BLaER1 treated with 17β-estradiol and CSF1 and Interleukin-3, amounts not matched to agents 10 nM and 100 nM (cell line): ENCODE measurements at regions not wholly inside any gene's neighbourhood (a gene's known extent, or its start where the extent isn't known, plus 50 kb on each side); places are given as distances from the start of the nearest gene placed in this dataset.
A peak's percentile ranks its signal among the peaks of the same experiment; 100 is the strongest.

Source experiments
- H3K27ac ChIP-seq, 11 experiments: shearing (Covaris generic); formaldehyde crosslinking; 2 replicates each; pipeline ENCODE4 v1.8.1; 2022
- H3K27me3 ChIP-seq, 11 experiments: shearing (Covaris generic); formaldehyde crosslinking; 2 replicates each; pipeline ENCODE4 v1.8.1; 2022
- H3K36me3 ChIP-seq, 11 experiments: shearing (Covaris generic); formaldehyde crosslinking; 2 replicates each; pipeline ENCODE4 v1.8.1; 2022
- H3K4me1 ChIP-seq, 10 experiments: shearing (Covaris generic); formaldehyde crosslinking; 2 replicates each; pipeline ENCODE4 v1.8.1; 2022
- H3K4me2 ChIP-seq, 11 experiments: shearing (Covaris generic); formaldehyde crosslinking; 2 replicates each; pipeline ENCODE4 v1.8.1; 2022
- H3K4me3 ChIP-seq, 10 experiments: shearing (Covaris generic); formaldehyde crosslinking; 2 replicates each; pipeline ENCODE4 v1.8.1; 2022
- H3K9ac ChIP-seq, 11 experiments: shearing (Covaris generic); formaldehyde crosslinking; 2 replicates each; pipeline ENCODE4 v1.8.1; 2022
- H3K9me3 ChIP-seq, 11 experiments: shearing (Covaris generic); formaldehyde crosslinking; replicated peaks in 1 of 11; 2 replicates each; pipeline ENCODE4 v1.8.1; 2022
- H4K20me1 ChIP-seq, 11 experiments: shearing (Covaris generic); formaldehyde crosslinking; 2 replicates each; pipeline ENCODE4 v1.8.1; 2022
- Cebpa-rat ChIP-seq, 11 experiments: shearing (Covaris generic); IDR thresholded peaks; 2 replicates each; pipeline ENCODE4 v1.8.1; 2022

GRCh38 chr18:61034580-61034979 is 298.6 kb upstream of the CDH20 start:
- no peaks in the 10 kb centered on the region for H3K9me3 ChIP-seq
- no peak for TF ChIP-seq Cebpa-rat (IDR thresholded peaks at IDR 0.05)
- no peaks in the 10 kb centered on the region for H3K4me1 ChIP-seq
- no peak overlapping the region for H3K4me2 ChIP-seq
- no peaks in the 10 kb centered on the region for H3K36me3 ChIP-seq
- H3K4me3 ChIP-seq, result no peak overlapping the region
- H3K9ac ChIP-seq, result no peak overlapping the region
- no peaks in the 10 kb centered on the region; a peak in 1 of 22 replicates for H4K20me1 ChIP-seq
- no peak overlapping the region for H3K27ac ChIP-seq
- H3K27me3 ChIP-seq, result no peaks in the 10 kb centered on the region

- H3K36me3 ChIP-seq, result no peaks in the 10 kb centered on the region
- no peaks in the 10 kb centered on the region for H3K9me3 ChIP-seq
- TF ChIP-seq Cebpa-rat (IDR thresholded peaks at IDR 0.05), result no peak
- no peak overlapping the region for H3K4me3 ChIP-seq
- H3K27me3 ChIP-seq, result no peaks in the 10 kb centered on the region
- H3K9ac ChIP-seq, result no peak overlapping the region
- no peak overlapping the region for H3K4me2 ChIP-seq
- no peak overlapping the region for H3K27ac ChIP-seq
- H3K4me1 ChIP-seq, result no peaks in the 10 kb centered on the region
- H4K20me1 ChIP-seq, result no peaks in the 10 kb centered on the region; a peak in 1 of 22 replicates
Observed at GRCh38 chr18:61039251-61039650, 294.0 kb upstream of the CDH20 start.

DNA sequence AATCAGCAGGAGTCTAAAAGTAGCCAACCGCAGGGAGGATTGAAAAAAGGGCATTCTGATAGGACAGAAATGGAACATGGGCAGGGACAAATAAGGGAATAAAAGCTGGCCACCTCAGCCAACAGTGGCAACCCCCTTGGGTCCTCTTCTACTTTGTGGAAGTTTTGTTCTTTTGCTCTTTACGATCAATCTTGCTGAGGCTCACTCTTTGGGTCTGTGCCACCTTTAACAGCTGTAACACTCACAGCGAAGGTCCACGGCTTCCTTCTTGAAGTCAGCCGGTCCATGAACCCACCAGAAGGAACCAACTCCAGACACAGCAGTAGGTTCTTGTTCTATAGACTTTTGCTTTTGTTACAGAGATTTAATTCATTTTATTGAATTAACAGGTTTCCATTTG is 285.4 kb upstream of the CDH20 start:
- H3K36me3 ChIP-seq, result no peaks in the 10 kb centered on the region
- no peak overlapping the region for H3K4me3 ChIP-seq
- no peaks in the 10 kb centered on the region for H3K4me1 ChIP-seq
- TF ChIP-seq Cebpa-rat (IDR thresholded peaks at IDR 0.05), result no peak
- peaks cover 0 to 12% (median 5%) of the 10 kb centered on the region in 11 experiments; a peak in 4 of 22 replicates for H3K9me3 ChIP-seq
- H3K27ac ChIP-seq, result no peak overlapping the region
- no peak overlapping the region for H3K9ac ChIP-seq
- H3K4me2 ChIP-seq, result no peak overlapping the region
- H3K27me3 ChIP-seq, result no peaks in the 10 kb centered on the region
- H4K20me1 ChIP-seq, result no peaks in the 10 kb centered on the region

- H3K9ac ChIP-seq, result no peak overlapping the region
- H3K4me3 ChIP-seq, result no peak overlapping the region
- H3K36me3 ChIP-seq, result no peaks in the 10 kb centered on the region
- no peaks in the 10 kb centered on the region for H3K4me1 ChIP-seq
- no peak overlapping the region for H3K27ac ChIP-seq
- no peaks in the 10 kb centered on the region for H3K27me3 ChIP-seq
- no peak overlapping the region for H3K4me2 ChIP-seq
- no peaks in the 10 kb centered on the region for H4K20me1 ChIP-seq
- TF ChIP-seq Cebpa-rat (IDR thresholded peaks at IDR 0.05), result no peak
- peaks cover 0 to 2% (median 0%) of the 10 kb centered on the region in 11 experiments; a peak in 1 of 22 replicates for H3K9me3 ChIP-seq
Observed at GRCh38 chr18:61057443-61057842, 275.8 kb upstream of the CDH20 start.

GRCh38 chr18:61062258-61062657 is 271.0 kb upstream of the CDH20 start:
- no peak overlapping the region for H3K27ac ChIP-seq

GRCh38 chr18:61064911-61065310 is 268.3 kb upstream of the CDH20 start:
- Histone ChIP-seq H3K36me3 (no peaks in the 10 kb centered on the region), H3K4me3 (no peak overlapping the region), H3K27ac (no peak overlapping the region), H4K20me1 (no peaks in the 10 kb centered on the region), H3K9me3 (no peaks in the 10 kb centered on the region), H3K4me2 (no peak overlapping the region), H3K27me3 (no peaks in the 10 kb centered on the region), H3K9ac (no peak overlapping the region), H3K4me1 (no peaks in the 10 kb centered on the region)
- TF ChIP-seq Cebpa-rat (IDR thresholded peaks at IDR 0.05), result no peak

More at GRCh38 chr18:61062258-61062657, 271.0 kb upstream of the CDH20 start:
- Histone ChIP-seq H3K9me3 (no peaks in the 10 kb centered on the region), H3K27me3 (no peaks in the 10 kb centered on the region), H3K36me3 (no peaks in the 10 kb centered on the region), H3K9ac (no peak overlapping the region), H4K20me1 (no peaks in the 10 kb centered on the region), H3K4me2 (no peak overlapping the region), H3K4me1 (no peaks in the 10 kb centered on the region), H3K4me3 (no peak overlapping the region)
- TF ChIP-seq Cebpa-rat (IDR thresholded peaks at IDR 0.05), result no peak

DNA sequence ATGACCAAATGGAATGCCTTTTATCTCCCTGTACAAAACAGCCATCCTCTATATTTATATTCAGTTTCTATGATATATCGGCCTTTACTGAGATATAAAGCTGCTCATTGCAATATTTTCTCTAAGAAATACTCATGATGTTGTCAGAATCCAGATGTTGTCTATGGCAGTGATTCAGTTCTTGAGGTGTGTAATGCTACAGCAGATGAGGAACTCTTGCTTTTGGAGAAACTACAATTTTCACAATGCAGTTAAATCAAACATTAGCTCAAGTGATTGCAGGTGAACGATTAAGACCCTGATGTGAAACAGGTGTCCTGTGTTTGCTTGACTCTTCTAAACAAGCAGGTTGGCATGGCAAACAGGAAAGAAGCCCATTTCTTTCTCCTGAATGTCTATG is 256.2 kb upstream of the CDH20 start:
- no peak for TF ChIP-seq Cebpa-rat (IDR thresholded peaks at IDR 0.05)
- Histone ChIP-seq H3K9me3 (no peaks in the 10 kb centered on the region), H4K20me1 (no peaks in the 10 kb centered on the region)

GRCh38 chr18:61079714-61080113 is 253.5 kb upstream of the CDH20 start:
- H3K9ac ChIP-seq, result no peak overlapping the region
- no peak overlapping the region for H3K4me3 ChIP-seq
- no peak overlapping the region for H3K27ac ChIP-seq
- H3K9me3 ChIP-seq, result no peaks in the 10 kb centered on the region
- H3K27me3 ChIP-seq, result no peaks in the 10 kb centered on the region
- no peak for TF ChIP-seq Cebpa-rat (IDR thresholded peaks at IDR 0.05)
- H4K20me1 ChIP-seq, result no peaks in the 10 kb centered on the region
- peaks cover 0 to 23% (median 0%) of the 10 kb centered on the region in 10 experiments; a peak in 5 of 20 replicates for H3K4me1 ChIP-seq
- H3K4me2 ChIP-seq, result peak overlapping the region in 2 of 11 experiments; percentile 4 to 24; a peak in 1 of 22 replicates
- no peaks in the 10 kb centered on the region for H3K36me3 ChIP-seq

More for the DNA sequence above, 256.2 kb upstream of the CDH20 start:
- Histone ChIP-seq H3K9ac (no peak overlapping the region), H3K4me1 (peaks cover 0 to 4% (median 0%) of the 10 kb centered on the region in 10 experiments; a peak in 1 of 20 replicates), H3K27me3 (no peaks in the 10 kb centered on the region), H3K4me2 (no peak overlapping the region), H3K4me3 (no peak overlapping the region), H3K27ac (no peak overlapping the region), H3K36me3 (no peaks in the 10 kb centered on the region)

- H3K9ac ChIP-seq, result no peak overlapping the region
- H3K27me3 ChIP-seq, result no peaks in the 10 kb centered on the region
- H4K20me1 ChIP-seq, result no peaks in the 10 kb centered on the region
- H3K9me3 ChIP-seq, result no peaks in the 10 kb centered on the region
- H3K27ac ChIP-seq, result no peak overlapping the region
- H3K4me3 ChIP-seq, result no peak overlapping the region
- no peak for TF ChIP-seq Cebpa-rat (IDR thresholded peaks at IDR 0.05)
- no peak overlapping the region for H3K4me2 ChIP-seq
- H3K4me1 ChIP-seq, result peaks cover 0 to 23% (median 0%) of the 10 kb centered on the region in 10 experiments; a peak in 5 of 20 replicates
- H3K36me3 ChIP-seq, result no peaks in the 10 kb centered on the region
Observed at GRCh38 chr18:61080954-61081528, 252.2 kb upstream of the CDH20 start.

DNA sequence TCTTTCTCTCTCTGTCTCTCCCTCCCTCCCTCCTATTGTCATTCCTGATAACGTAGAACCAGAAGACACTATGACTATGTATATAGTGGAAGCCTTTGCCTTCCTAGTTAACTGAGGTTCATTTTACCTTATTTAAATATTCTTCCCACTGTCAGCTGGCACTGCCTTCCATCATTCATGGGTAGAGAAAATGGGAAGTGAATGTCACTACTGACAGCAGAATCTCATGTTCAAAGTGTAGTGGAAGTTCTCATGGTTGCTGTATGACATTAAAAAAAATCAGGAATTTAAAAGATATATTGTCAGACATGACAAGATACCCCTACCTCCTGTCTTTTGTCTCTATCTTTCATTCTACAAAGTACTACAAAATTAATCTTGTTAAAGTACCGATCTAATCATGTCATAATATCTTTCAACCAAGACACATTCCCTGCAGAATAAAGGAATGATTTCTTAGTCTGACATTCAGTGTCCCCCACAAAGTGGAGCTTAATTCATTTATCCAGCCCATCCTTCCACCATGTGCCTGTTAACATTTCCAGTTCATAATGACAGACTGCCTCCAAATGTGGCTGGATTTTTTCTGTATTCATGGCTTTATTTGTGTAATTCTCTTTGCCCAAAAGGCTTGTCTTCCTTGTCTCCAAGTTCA is 250.1 kb upstream of the CDH20 start:
- no peaks in the 10 kb centered on the region for H3K36me3 ChIP-seq
- TF ChIP-seq Cebpa-rat (IDR thresholded peaks at IDR 0.05), result no peak
- no peaks in the 10 kb centered on the region for H3K9me3 ChIP-seq
- peaks cover 0 to 23% (median 0%) of the 10 kb centered on the region in 10 experiments; a peak in 5 of 20 replicates for H3K4me1 ChIP-seq
- no peaks in the 10 kb centered on the region for H3K27me3 ChIP-seq
- H3K9ac ChIP-seq, result no peak overlapping the region
- H3K4me2 ChIP-seq, result peak overlapping the region in 2 of 11 experiments; percentile 41 to 48; a peak in 4 of 22 replicates
- H3K4me3 ChIP-seq, result no peak overlapping the region
- H4K20me1 ChIP-seq, result no peaks in the 10 kb centered on the region
- no peak overlapping the region for H3K27ac ChIP-seq
